ENCODE measurements at regions not wholly inside any gene's neighbourhood (a gene's known extent, or its start where the extent isn't known, plus 50 kb on each side); places are given as distances from the start of the nearest gene placed in this dataset.
"Not testable (repeated sequence)": the region's sequence is repeated elsewhere in the genome, so short reads cannot be mapped to it uniquely, and the experiment has no call there.

DNA sequence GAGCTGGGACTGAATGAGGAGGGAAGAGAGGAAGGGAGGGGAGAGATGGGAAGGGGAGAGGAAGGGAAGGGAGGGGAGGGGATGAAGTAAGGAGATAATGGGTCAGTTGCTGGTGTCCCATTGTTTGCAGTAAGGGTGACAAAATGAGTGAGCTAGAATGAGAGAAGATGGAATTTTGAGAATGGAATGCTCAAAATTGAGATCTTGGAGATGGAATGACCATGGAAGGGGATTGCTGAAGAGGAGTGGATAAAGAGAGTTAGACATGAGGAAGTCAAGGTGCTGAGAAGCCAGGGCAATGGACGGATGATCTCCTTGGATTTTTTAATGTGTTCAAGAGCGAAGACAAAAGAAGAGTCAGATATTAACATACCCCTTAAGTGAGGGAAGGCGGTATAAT is 80.5 kb upstream of the SSTR4 start:
- no peaks in the 10 kb centered on the region for H3K36me3 ChIP-seq (ENCODE audit: control insufficient read depth, low read depth, low read length)
- no peaks in the 10 kb centered on the region for H3K9me3 ChIP-seq (ENCODE audit: control insufficient read depth, low read depth, low read length)
- H3K4me1 ChIP-seq (ENCODE audit: control insufficient read depth, low read depth, low read length): no peaks in the 10 kb centered on the region
- H3K9ac ChIP-seq (ENCODE audit: low read length): no peak overlapping the region
- no peaks in the 10 kb centered on the region for H3K27me3 ChIP-seq (ENCODE audit: control insufficient read depth, insufficient read depth, low read length)
- H3K4me3 ChIP-seq (ENCODE audit: low read length): no peak overlapping the region
- no peak overlapping the region for H3K27ac ChIP-seq (ENCODE audit: low read length)

DNA sequence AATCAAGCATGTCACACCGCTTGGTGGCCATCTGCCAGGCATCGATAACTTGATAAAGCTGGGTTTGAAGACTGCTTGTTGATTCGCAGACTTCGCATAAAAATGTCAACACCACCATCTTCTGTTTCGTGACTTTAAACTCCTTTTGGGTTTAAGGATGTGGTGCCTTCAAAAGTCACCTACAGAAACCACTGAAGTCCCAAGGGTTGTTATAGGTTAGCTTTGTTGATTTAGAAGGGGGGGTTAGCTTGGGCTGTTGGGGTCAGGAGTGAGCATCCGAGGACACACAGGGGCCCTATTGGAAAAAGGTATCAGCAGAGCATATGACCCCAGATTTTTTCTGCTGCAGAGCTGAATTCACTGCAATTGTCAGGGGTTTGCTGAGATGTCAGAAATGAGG is 76.7 kb upstream of the SSTR4 start:
- Histone ChIP-seq H3K4me3 (ENCODE audit: low read length) (no peak overlapping the region), H3K36me3 (ENCODE audit: control insufficient read depth, low read depth, low read length) (no peaks in the 10 kb centered on the region), H3K4me1 (ENCODE audit: control insufficient read depth, low read depth, low read length) (peaks cover 1% of the 10 kb centered on the region), H3K27ac (ENCODE audit: low read length) (no peak overlapping the region), H3K9ac (ENCODE audit: low read length) (no peak overlapping the region), H3K9me3 (ENCODE audit: control insufficient read depth, low read depth, low read length) (no peaks in the 10 kb centered on the region), H3K27me3 (ENCODE audit: control insufficient read depth, insufficient read depth, low read length) (no peaks in the 10 kb centered on the region)

DNA sequence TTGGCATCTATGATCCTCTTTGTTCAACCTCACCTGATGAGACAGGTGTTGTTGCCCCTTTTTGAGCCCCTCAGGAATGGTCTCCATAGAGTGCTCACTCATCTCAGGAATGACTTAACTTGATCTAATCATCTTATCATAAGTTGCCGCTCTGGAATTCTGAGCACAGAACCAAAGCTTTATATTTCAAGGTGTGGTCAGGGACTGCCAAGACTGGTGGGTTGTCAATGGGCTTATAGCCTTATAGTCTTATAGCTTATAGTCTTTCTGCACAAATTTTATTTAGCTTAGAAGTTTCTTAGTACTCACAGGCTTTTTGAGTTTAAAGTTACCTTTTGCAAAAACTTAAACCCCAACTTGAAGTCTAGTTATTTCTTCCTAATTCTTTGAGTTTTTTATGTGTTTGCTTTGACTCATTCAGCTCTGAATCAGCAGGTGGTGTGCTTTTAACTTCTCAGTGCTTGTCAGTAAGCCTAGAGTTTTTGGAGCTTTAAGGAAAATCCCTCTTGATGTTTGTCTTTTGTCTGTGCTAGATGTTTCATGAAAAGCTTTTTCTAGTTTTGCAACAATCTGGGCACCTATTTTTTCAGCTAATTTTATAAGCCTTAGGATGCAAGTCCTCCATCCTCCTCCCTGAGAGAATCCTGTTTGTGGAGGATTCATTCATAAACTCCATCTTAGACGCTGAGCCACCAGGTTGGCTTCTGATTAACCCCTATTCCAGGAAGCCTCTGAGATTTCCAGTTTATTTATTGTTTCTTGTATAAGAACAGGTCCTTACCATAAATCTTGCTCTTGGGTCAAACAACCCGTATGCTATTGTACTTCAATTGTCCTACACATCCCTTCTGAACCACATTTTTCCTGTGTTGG is 72.3 kb upstream of the SSTR4 start:
- Histone ChIP-seq H3K4me1 (ENCODE audit: control insufficient read depth, low read depth, low read length) (peaks cover 6% of the 10 kb centered on the region), H3K9ac (ENCODE audit: low read length) (no peak overlapping the region), H3K27me3 (ENCODE audit: control insufficient read depth, insufficient read depth, low read length) (no peaks in the 10 kb centered on the region), H3K36me3 (ENCODE audit: control insufficient read depth, low read depth, low read length) (no peaks in the 10 kb centered on the region), H3K9me3 (ENCODE audit: control insufficient read depth, low read depth, low read length) (no peaks in the 10 kb centered on the region), H3K27ac (ENCODE audit: low read length) (no peak overlapping the region), H3K4me3 (ENCODE audit: low read length) (no peak overlapping the region)

DNA sequence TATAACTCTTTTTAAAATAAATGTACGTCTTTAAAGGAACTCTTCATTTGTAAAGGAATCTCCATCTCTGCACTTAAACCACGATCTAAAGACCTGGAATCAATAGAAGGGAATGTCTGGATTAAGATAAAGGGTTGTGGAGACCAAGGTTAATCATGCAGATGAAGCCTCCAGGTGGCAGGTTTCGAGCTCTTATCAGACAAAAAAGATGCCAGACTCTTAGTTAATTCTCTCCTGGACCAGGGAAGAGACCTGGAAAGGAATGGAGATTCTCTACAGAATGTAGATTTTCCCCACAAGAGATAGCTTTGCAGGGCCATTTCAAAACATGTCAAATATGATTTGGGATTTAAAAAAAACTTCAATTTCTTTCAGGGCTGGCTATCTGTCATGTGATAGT is 71.5 kb upstream of the SSTR4 start:
- Histone ChIP-seq H3K4me3 (ENCODE audit: low read length) (no peak overlapping the region), H3K36me3 (ENCODE audit: control insufficient read depth, low read depth, low read length) (no peaks in the 10 kb centered on the region), H3K9ac (ENCODE audit: low read length) (no peak overlapping the region), H3K4me1 (ENCODE audit: control insufficient read depth, low read depth, low read length) (peaks cover 6% of the 10 kb centered on the region), H3K27me3 (ENCODE audit: control insufficient read depth, insufficient read depth, low read length) (no peaks in the 10 kb centered on the region), H3K27ac (ENCODE audit: low read length) (no peak overlapping the region), H3K9me3 (ENCODE audit: control insufficient read depth, low read depth, low read length) (no peaks in the 10 kb centered on the region)

DNA sequence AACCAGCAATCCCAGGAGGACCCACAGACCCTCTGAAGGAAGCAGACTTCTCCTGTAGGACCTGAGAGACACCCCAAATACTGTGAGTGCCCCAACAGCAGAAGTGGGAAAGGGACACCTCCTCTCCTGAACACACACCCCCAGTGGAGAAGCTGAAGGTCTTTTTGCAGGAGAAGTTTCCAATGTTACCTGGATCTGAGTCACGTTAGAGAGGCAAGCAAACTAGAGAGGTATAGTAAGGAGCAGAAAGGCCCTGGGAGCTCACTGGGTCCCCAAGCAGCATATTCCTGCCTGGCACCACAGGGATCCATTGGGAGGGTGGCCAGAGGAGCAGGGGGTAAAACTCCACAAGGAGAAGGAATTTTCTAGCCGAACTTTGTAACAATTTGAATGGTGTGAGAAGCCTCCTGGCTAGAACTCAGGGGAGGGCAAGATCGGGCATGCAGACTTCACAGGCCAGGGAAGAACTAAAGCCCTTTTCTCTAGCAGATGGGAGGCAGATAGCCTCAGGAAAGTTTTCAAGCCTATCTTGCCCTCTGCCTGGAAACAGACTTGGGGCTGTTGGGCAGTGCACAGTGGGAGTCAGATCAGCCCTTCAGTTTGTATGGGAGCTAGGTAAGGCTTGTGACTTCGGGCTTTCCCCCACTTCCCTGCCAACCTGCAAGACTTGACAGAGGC is 68.2 kb upstream of the SSTR4 start:
- no peaks in the 10 kb centered on the region for H3K9me3 ChIP-seq (ENCODE audit: control insufficient read depth, low read depth, low read length)
- H3K27ac ChIP-seq (ENCODE audit: low read length): no peak overlapping the region
- no peaks in the 10 kb centered on the region for H3K27me3 ChIP-seq (ENCODE audit: control insufficient read depth, insufficient read depth, low read length)

DNA sequence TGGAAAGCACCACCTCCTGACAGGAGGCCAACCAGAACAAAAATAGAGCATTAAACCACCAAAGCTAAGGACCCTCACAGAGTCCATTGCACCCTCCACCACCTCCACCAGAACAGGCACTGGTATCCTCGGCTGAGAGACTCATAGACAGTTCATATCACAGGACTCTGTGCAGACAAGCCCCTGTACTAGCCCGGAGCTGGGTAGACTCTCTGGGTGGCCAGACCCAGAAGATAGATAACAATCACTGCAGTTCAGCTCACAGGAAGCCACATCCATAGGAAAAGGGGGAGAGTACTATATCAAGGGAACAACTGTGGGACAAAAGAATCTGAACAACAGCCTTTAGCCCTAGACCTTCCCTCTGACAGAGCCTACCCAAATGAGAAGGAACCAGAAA is 67.4 kb upstream of the SSTR4 start:
- H3K4me3 ChIP-seq (ENCODE audit: low read length); H3K9me3 ChIP-seq (ENCODE audit: control insufficient read depth, low read depth, low read length); H3K4me1 ChIP-seq (ENCODE audit: control insufficient read depth, low read depth, low read length); H3K27ac ChIP-seq (ENCODE audit: low read length); H3K27me3 ChIP-seq (ENCODE audit: control insufficient read depth, insufficient read depth, low read length); H3K36me3 ChIP-seq (ENCODE audit: control insufficient read depth, low read depth, low read length); H3K9ac ChIP-seq (ENCODE audit: low read length): not testable (repeated sequence)

More for the DNA sequence above, 68.2 kb upstream of the SSTR4 start:
- H3K36me3 ChIP-seq (ENCODE audit: control insufficient read depth, low read depth, low read length): no peaks in the 10 kb centered on the region
- H3K4me3 ChIP-seq (ENCODE audit: low read length): no peak overlapping the region
- H3K4me1 ChIP-seq (ENCODE audit: control insufficient read depth, low read depth, low read length): peaks cover 6% of the 10 kb centered on the region
- H3K9ac ChIP-seq (ENCODE audit: low read length): no peak overlapping the region

DNA sequence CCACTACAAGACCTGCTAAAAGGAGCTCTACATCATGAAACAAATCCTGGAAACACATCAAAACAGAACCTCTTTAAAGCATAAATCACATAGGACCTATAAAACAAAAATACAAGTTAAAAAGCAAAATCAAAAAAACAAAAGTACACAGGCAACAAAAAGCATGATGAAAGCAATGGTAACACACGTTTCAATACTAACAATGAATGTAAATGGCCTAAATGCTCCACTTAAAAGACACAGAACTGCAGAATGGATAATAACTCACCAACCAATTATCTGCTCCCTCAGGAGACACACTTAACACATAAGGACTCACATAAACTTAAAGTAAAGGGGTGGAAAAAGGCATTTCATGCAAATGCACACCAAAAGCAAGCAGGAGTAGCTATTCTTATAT is 66.1 kb upstream of the SSTR4 start:
- H3K4me1 ChIP-seq (ENCODE audit: control insufficient read depth, low read depth, low read length); H3K9me3 ChIP-seq (ENCODE audit: control insufficient read depth, low read depth, low read length); H3K9ac ChIP-seq (ENCODE audit: low read length); H3K27ac ChIP-seq (ENCODE audit: low read length); H3K4me3 ChIP-seq (ENCODE audit: low read length); H3K27me3 ChIP-seq (ENCODE audit: control insufficient read depth, insufficient read depth, low read length); H3K36me3 ChIP-seq (ENCODE audit: control insufficient read depth, low read depth, low read length): not testable (repeated sequence)

DNA sequence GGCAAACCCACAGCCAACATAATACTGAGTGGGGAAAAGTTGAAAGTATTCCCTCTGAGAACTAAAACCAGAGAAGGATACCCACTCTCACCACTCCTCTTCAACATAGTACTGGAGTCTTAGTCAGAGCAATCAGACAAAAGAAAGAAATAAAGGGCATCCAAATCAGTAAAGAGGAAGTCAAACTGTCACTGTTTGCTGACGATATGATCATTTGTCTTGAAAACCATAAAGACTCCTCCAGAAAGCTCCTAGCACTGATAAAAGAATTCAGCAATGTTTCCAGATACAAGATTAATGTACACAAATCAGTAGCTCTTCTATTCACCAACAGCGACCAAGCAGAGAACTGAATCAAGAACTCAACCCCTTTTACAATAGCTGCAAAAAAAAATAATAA is 64.0 kb upstream of the SSTR4 start:
- H3K4me1 ChIP-seq (ENCODE audit: control insufficient read depth, low read depth, low read length); H3K9ac ChIP-seq (ENCODE audit: low read length); H3K27ac ChIP-seq (ENCODE audit: low read length); H3K27me3 ChIP-seq (ENCODE audit: control insufficient read depth, insufficient read depth, low read length); H3K9me3 ChIP-seq (ENCODE audit: control insufficient read depth, low read depth, low read length); H3K4me3 ChIP-seq (ENCODE audit: low read length); H3K36me3 ChIP-seq (ENCODE audit: control insufficient read depth, low read depth, low read length): not testable (repeated sequence)

DNA sequence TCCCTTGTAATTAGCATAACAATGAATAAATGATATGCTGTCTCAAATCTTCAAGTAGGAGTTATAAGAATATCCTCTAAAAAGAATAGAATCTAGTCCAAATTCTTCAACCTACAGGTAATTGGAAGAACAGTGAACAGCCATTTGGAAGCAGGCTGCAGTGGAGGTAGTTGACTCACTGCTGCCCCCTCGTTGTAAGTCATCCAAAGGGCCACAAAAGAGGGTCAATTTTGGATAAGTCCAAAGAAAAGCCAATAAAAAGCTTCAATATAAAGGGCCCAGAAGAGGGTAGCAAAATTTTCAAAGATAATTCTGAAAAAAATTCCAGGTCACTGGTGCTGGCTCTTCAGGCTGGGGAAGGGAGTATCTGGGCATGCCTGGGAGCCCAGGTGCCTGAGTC is 60.8 kb upstream of the SSTR4 start:
- Histone ChIP-seq H3K4me1 (ENCODE audit: control insufficient read depth, low read depth, low read length) (no peaks in the 10 kb centered on the region), H3K36me3 (ENCODE audit: control insufficient read depth, low read depth, low read length) (no peaks in the 10 kb centered on the region), H3K27me3 (ENCODE audit: control insufficient read depth, insufficient read depth, low read length) (no peaks in the 10 kb centered on the region), H3K4me3 (ENCODE audit: low read length) (no peak overlapping the region), H3K9me3 (ENCODE audit: control insufficient read depth, low read depth, low read length) (no peaks in the 10 kb centered on the region), H3K27ac (ENCODE audit: low read length) (no peak overlapping the region), H3K9ac (ENCODE audit: low read length) (no peak overlapping the region)

DNA sequence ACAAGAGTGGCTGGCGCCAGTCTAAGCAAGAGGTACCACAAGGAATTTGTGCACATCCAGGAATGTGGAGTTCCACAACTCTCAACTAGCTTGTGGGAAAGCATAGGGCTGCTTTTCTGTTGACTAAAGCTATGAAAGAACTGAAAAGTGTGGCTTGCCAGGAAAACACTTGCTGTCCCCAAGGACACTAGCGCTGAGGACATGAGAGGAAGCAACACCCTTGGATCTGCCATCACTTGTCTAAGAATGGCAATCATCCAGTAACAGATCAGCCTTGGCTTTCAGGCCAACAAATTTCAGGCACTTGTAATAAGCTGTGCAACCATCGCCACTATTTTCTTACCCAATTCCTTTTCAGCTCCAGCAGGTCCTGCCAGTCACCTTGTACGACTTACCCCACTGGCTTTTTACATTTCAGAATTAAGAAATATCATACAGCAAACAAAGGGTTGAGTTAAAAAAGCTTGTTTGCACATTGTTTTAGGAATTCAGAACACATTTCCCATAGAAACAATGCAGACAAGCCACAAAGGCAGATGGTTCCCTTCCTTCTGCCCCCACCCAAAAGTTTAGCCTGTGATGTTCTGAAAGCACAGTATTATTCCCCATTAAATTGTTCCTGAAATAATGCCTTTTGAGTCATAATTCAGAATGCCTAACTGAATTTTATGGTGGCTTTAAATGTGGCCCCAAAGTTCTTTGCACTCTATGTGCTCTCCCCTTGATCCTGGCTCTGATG is 57.9 kb upstream of the SSTR4 start:
- Histone ChIP-seq H3K9me3 (ENCODE audit: control insufficient read depth, low read depth, low read length) (no peaks in the 10 kb centered on the region), H3K4me1 (ENCODE audit: control insufficient read depth, low read depth, low read length) (no peaks in the 10 kb centered on the region), H3K36me3 (ENCODE audit: control insufficient read depth, low read depth, low read length) (no peaks in the 10 kb centered on the region), H3K27ac (ENCODE audit: low read length) (no peak overlapping the region), H3K4me3 (ENCODE audit: low read length) (no peak overlapping the region), H3K9ac (ENCODE audit: low read length) (no peak overlapping the region), H3K27me3 (ENCODE audit: control insufficient read depth, insufficient read depth, low read length) (no peaks in the 10 kb centered on the region)

DNA sequence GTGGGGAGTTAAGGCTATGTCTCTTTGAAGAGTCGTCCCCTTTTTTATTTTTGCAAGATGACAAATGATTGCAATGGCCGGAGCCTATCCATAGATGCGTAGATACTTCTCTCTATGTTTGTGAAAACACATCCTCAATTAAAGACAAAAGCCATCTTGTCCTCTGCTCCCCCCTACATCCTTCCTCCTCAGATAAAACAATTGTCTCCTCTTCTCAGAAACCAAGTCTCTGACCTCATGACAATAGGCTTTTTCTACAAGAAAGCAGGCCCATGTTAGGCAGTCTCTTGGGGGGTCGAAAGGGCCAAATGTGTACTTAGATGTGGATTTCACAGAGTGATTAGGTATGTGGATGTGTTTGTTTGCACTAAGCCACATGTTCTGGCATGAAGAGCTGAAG is 51.1 kb upstream of the SSTR4 start:
- Histone ChIP-seq H3K27me3 (ENCODE audit: control insufficient read depth, insufficient read depth, low read length) (no peaks in the 10 kb centered on the region), H3K27ac (ENCODE audit: low read length) (no peak overlapping the region), H3K4me3 (ENCODE audit: low read length) (no peak overlapping the region), H3K4me1 (ENCODE audit: control insufficient read depth, low read depth, low read length) (no peaks in the 10 kb centered on the region), H3K9ac (ENCODE audit: low read length) (no peak overlapping the region), H3K9me3 (ENCODE audit: control insufficient read depth, low read depth, low read length) (no peaks in the 10 kb centered on the region), H3K36me3 (ENCODE audit: control insufficient read depth, low read depth, low read length) (no peaks in the 10 kb centered on the region)
